GM18505 (cell line): ENCODE measurements at regions not wholly inside any gene's neighbourhood (a gene's known extent, or its start where the extent isn't known, plus 50 kb on each side); places are given as distances from the start of the nearest gene placed in this dataset.

Experiments
- ATAC-seq: cut with Tn5 transposase; IDR thresholded peaks from one replicate; pipeline ENCODE4 v1.9.1; 2021; ENCODE audit not compliant: unreplicated experiment
- POLR2A ChIP-seq: IDR thresholded peaks from 4 replicates; pipeline ENCODE4 v1.6.1; 2011; ENCODE audit warnings: borderline replicate concordance; ENCODE audit not compliant: insufficient read depth, insufficient read length; ENCODE audit errors: extremely low read depth

DNA sequence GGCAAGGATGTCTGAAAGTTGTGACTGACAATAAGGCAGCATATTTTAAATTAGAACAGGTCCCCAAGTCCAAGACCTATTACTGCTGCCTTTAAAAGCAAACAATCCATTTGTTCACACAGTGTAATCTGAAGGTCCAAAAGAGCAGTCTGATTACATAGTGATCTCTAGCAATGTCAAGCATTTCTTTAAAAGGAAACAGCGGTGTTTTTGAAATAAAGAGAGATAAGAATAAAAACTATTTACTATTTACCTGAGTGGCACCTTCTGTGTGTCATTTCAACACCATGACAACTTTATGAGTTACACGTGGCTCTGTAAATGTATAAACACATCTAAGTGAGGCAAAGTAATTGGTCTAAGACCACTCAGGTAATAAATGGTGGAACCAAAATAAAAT lies 1009.9 kb upstream of the CNTNAP5 start:
- ATAC-seq, result no peak
- TF ChIP-seq POLR2A, result no peak

DNA sequence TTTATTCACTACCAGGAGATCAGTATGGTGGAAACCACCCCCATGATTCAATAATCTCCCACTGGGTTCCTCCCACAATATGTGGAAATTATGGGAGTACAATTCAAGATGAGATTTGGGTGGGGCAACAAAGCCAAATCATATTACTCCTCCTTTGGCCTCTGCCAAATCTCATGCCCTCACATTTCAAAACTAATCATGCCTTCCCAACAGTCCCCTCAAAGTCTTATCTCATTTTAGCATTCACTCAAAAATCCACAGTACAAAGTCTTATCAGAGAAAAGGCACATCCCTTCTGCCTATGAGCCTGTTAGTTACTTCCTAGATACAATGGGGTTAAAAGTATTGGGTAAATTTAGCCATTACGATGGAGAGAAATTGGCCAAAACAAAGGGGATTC lies 989.5 kb upstream of the CNTNAP5 start:
- TF ChIP-seq POLR2A, result no peak
- ATAC-seq, result no peak

- ATAC-seq, result no peak
Measured at GRCh38 chr2:123036300-123036699, 988.8 kb upstream of the CNTNAP5 start.

DNA sequence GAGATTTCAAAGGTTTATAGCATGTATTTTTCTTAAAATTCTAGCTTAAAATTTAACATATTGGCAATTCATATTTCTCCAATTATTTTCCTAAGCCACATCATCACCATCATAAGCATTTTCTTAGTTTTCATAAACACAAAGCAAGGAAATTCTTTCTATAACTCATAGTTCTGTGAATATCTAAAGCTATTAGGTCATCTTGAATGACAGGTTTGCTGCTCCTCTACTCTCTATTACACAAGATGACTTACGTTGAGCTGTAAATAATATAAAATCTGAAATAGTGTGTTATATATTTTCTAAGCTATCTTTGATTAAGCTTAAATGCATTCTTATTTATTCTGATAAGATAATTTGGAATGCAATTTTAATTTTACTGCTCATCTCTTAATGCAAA lies 984.6 kb upstream of the CNTNAP5 start:
- no peak for TF ChIP-seq POLR2A
- ATAC-seq, result no peak

More at GRCh38 chr2:123036300-123036699, 988.8 kb upstream of the CNTNAP5 start:
- no peak for TF ChIP-seq POLR2A

- TF ChIP-seq POLR2A, result no peak
- ATAC-seq, result no peak
Measured at GRCh38 chr2:123043458-123043857, 981.6 kb upstream of the CNTNAP5 start.

DNA sequence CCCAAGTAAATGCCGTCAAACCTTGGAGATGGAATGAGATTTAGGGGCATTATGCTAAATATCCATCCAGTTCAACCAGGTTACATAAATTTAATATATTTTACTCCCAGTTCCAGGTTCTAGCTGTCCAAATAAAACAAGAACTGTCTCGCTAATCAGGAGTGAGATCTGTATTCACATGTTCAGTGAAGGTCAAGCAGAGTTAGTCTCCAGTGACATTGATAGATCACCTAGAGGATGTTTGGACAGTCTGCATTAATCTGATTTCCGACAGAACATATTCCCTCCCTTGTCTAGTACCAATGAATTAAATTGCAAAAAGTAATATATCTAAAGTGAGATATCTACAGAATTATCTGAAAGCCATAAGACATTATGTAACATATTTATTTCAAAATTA lies 979.4 kb upstream of the CNTNAP5 start:
- no peak for ATAC-seq
- no peak for TF ChIP-seq POLR2A

- TF ChIP-seq POLR2A, result no peak
- no peak for ATAC-seq
Measured at GRCh38 chr2:123047186-123047585, 977.9 kb upstream of the CNTNAP5 start.

DNA sequence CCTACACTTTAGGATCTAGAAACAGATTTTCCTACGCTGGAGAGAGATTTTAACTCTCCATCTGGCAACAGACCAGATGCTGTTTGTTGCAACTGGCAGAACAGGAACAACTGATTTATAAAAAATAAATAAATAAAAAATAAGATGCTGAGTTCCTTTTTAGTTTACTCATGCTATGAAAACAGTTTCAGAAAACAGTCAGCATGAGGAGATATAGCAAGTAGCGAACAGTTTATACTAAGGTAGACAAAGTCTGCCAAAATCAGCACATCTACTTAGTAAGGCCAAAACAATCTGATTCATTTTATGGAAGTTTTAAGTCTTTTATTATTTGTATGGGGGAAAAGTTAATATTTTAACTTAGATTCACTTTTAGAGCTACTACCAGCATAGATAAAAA lies 974.0 kb upstream of the CNTNAP5 start:
- no peak for TF ChIP-seq POLR2A
- ATAC-seq, result no peak

GRCh38 chr2:123061534-123061933 lies 963.6 kb upstream of the CNTNAP5 start:
- ATAC-seq, result no peak
- no peak for TF ChIP-seq POLR2A

- no peak for ATAC-seq
- no peak for TF ChIP-seq POLR2A
Measured at GRCh38 chr2:123073371-123073770, 951.7 kb upstream of the CNTNAP5 start.

DNA sequence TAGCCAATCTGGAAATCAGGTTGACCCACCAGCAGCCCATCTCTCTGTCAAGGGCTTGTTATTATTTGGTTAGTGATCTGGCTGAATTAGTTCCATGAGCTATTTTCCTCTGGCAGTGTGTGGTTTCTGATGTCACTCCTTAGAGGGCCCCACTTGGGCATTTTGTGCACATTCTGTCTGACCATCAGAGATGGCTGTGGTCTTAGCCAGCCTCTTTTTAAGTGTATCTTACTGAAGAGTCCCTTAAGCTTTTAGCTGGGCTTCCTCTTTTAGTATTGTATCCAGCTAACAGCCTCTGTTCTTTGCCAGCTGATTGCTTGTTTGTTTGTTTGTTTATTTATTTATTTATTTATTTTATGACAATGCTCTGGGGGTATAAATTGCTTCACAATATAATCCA lies 951.1 kb upstream of the CNTNAP5 start:
- no peak for TF ChIP-seq POLR2A
- no peak for ATAC-seq

- TF ChIP-seq POLR2A, result no peak
Measured at GRCh38 chr2:123077101-123077500, 948.0 kb upstream of the CNTNAP5 start.

GRCh38 chr2:123080331-123080730 lies 944.8 kb upstream of the CNTNAP5 start:
- ATAC-seq, result no peak
- no peak for TF ChIP-seq POLR2A

More at GRCh38 chr2:123077101-123077500, 948.0 kb upstream of the CNTNAP5 start:
- no peak for ATAC-seq

GRCh38 chr2:123085484-123085883 lies 939.6 kb upstream of the CNTNAP5 start:
- no peak for ATAC-seq
- no peak for TF ChIP-seq POLR2A
